ENCODE measurements at regions not wholly inside any gene's neighbourhood (a gene's known extent, or its start where the extent isn't known, plus 50 kb on each side); places are given as distances from the start of the nearest gene placed in this dataset.

GRCh38 chr7:17624379-17624778 lies 315.9 kb downstream of the SNX13 start:
- H3K36me3 ChIP-seq (ENCODE audit: low read length) = no peaks in the 10 kb centered on the region
- no peak overlapping the region for H3K27ac ChIP-seq (ENCODE audit: low read depth, low read length)
- no peak overlapping the region for H3K4me2 ChIP-seq (ENCODE audit: low read depth, low read length, poor library complexity, severe bottlenecking)
- H4K20me1 ChIP-seq (ENCODE audit: low read depth, low read length) = no peaks in the 10 kb centered on the region
- H3K4me3 ChIP-seq (ENCODE audit: insufficient read depth, low read length, poor library complexity, severe bottlenecking) = no peak overlapping the region
- H3K9ac ChIP-seq (ENCODE audit: low read length) = no peak overlapping the region
- TF ChIP-seq, protein P1, sequence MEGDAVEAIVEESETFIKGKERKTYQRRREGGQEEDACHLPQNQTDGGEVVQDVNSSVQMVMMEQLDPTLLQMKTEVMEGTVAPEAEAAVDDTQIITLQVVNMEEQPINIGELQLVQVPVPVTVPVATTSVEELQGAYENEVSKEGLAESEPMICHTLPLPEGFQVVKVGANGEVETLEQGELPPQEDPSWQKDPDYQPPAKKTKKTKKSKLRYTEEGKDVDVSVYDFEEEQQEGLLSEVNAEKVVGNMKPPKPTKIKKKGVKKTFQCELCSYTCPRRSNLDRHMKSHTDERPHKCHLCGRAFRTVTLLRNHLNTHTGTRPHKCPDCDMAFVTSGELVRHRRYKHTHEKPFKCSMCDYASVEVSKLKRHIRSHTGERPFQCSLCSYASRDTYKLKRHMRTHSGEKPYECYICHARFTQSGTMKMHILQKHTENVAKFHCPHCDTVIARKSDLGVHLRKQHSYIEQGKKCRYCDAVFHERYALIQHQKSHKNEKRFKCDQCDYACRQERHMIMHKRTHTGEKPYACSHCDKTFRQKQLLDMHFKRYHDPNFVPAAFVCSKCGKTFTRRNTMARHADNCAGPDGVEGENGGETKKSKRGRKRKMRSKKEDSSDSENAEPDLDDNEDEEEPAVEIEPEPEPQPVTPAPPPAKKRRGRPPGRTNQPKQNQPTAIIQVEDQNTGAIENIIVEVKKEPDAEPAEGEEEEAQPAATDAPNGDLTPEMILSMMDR (IDR thresholded peaks at IDR 0.05; ENCODE audit: insufficient read depth, low read length, poor library complexity, severe bottlenecking) = no peak
- no peak for TF ChIP-seq EZH2phosphoT487 (conservative IDR thresholded peaks at IDR 0.05; ENCODE audit: low read length)
- no peaks in the 10 kb centered on the region for H3F3A ChIP-seq (ENCODE audit: insufficient read depth)
- no peak overlapping the region for H2AFZ ChIP-seq (ENCODE audit: low read depth, low read length, severe bottlenecking)
- no peaks in the 10 kb centered on the region for H3K27me3 ChIP-seq (ENCODE audit: low read length)
- no peaks in the 10 kb centered on the region for H3K9me3 ChIP-seq (ENCODE audit: insufficient read depth, low read length)
- no peaks in the 10 kb centered on the region for H3K79me2 ChIP-seq (ENCODE audit: insufficient read depth, low read length)
- no peaks in the 10 kb centered on the region for H3K9me2 ChIP-seq (replicated peaks; ENCODE audit: insufficient read depth, low read length)

DNA sequence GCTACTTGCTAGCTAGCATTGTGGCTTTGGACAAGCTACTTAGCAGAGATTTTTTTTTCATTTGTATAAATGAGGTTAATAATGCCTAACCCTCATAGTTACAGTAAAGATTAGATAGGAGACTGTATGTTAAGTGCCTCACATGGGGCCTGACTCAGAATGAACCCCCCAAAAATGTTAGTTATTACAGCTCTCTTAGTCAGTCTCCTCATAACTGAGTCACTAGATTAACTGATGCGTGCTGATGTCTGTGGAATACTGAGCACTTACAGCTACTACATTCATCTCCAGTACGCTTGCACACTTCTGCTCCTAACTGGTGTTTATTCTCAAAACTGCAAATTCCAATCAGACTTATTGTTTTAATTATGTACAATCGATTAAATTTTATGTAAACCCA lies 315.3 kb downstream of the SNX13 start:
- H3K36me3 ChIP-seq (ENCODE audit: low read length) = no peaks in the 10 kb centered on the region
- H2AFZ ChIP-seq (ENCODE audit: low read depth, low read length, severe bottlenecking) = no peak overlapping the region
- no peaks in the 10 kb centered on the region for H3K9me2 ChIP-seq (replicated peaks; ENCODE audit: insufficient read depth, low read length)
- H3F3A ChIP-seq (ENCODE audit: insufficient read depth) = no peaks in the 10 kb centered on the region
- H3K4me2 ChIP-seq (ENCODE audit: low read depth, low read length, poor library complexity, severe bottlenecking) = no peak overlapping the region
- no peak for TF ChIP-seq EZH2phosphoT487 (conservative IDR thresholded peaks at IDR 0.05; ENCODE audit: low read length)
- TF ChIP-seq, protein P1 (IDR thresholded peaks at IDR 0.05; ENCODE audit: insufficient read depth, low read length, poor library complexity, severe bottlenecking) = no peak
- H3K9ac ChIP-seq (ENCODE audit: low read length) = no peak overlapping the region
- no peak overlapping the region for H3K27ac ChIP-seq (ENCODE audit: low read depth, low read length)
- no peaks in the 10 kb centered on the region for H3K79me2 ChIP-seq (ENCODE audit: insufficient read depth, low read length)
- H3K9me3 ChIP-seq (ENCODE audit: insufficient read depth, low read length) = no peaks in the 10 kb centered on the region
- H3K4me3 ChIP-seq (ENCODE audit: insufficient read depth, low read length, poor library complexity, severe bottlenecking) = no peak overlapping the region
- H3K27me3 ChIP-seq (ENCODE audit: low read length) = no peaks in the 10 kb centered on the region
- no peaks in the 10 kb centered on the region for H4K20me1 ChIP-seq (ENCODE audit: low read depth, low read length)

GRCh38 chr7:17626235-17626634 lies 314.1 kb downstream of the SNX13 start:
- Histone ChIP-seq H3K36me3 (ENCODE audit: low read length) (no peaks in the 10 kb centered on the region), H3K4me3 (ENCODE audit: insufficient read depth, low read length, poor library complexity, severe bottlenecking) (no peak overlapping the region), H3K9me3 (ENCODE audit: insufficient read depth, low read length) (no peaks in the 10 kb centered on the region), H3K79me2 (ENCODE audit: insufficient read depth, low read length) (no peaks in the 10 kb centered on the region), H3F3A (ENCODE audit: insufficient read depth) (no peaks in the 10 kb centered on the region), H3K9ac (ENCODE audit: low read length) (no peak overlapping the region), H2AFZ (ENCODE audit: low read depth, low read length, severe bottlenecking) (no peak overlapping the region), H4K20me1 (ENCODE audit: low read depth, low read length) (no peaks in the 10 kb centered on the region), H3K27me3 (ENCODE audit: low read length) (no peaks in the 10 kb centered on the region), H3K9me2 (replicated peaks; ENCODE audit: insufficient read depth, low read length) (no peaks in the 10 kb centered on the region), H3K4me2 (ENCODE audit: low read depth, low read length, poor library complexity, severe bottlenecking) (no peak overlapping the region), H3K27ac (ENCODE audit: low read depth, low read length) (no peak overlapping the region)
- TF ChIP-seq, protein P1 (IDR thresholded peaks at IDR 0.05; ENCODE audit: insufficient read depth, low read length, poor library complexity, severe bottlenecking) = no peak
- TF ChIP-seq EZH2phosphoT487 (conservative IDR thresholded peaks at IDR 0.05; ENCODE audit: low read length) = no peak
